A673 (cell line): ENCODE measurements at regions not wholly inside any gene's neighbourhood (a gene's known extent, or its start where the extent isn't known, plus 50 kb on each side); places are given as distances from the start of the nearest gene placed in this dataset.
A peak's percentile ranks its signal among the peaks of the same experiment; 100 is the strongest.

Experiments used
- BruUV-seq: library from RNA; stranded (reverse); fragments of 400-500 nt; replicated peaks from 2 replicates; lab custom pipeline; 2021; lab: Mats Ljungman, UMichigan
- CTCF ChIA-PET: fragments of 300-600 bp; sonication (Branson Sonifier 250); formaldehyde crosslinking; loops from one replicate; lab custom pipeline; 2022; ENCODE audit warnings: antibody characterized with exemption; lab: Charles Lee
- POLR2A ChIA-PET: fragments of 300-600 bp; sonication (Branson Sonifier 250); formaldehyde crosslinking; loops from one replicate; lab custom pipeline; 2022; ENCODE audit warnings: antibody characterized with exemption; ENCODE audit not compliant: low non-redundant PET; lab: Charles Lee
- DNase-seq: peaks from one replicate; pipeline ENCODE4 v3.0.0-alpha.2; 2015; ENCODE audit warnings: low spot score
- H3K27ac ChIP-seq: fragments of 200-600 bp; sonication (generic); 2 replicates; pipeline ENCODE4 v1.5.1; 2016; ENCODE audit warnings: mixed run types, low read depth, mild to moderate bottlenecking, mixed read lengths, antibody characterized with exemption, low read length; ENCODE audit not compliant: poor library complexity, severe bottlenecking
- H3K27me3 ChIP-seq: fragments of 200-600 bp; sonication (generic); replicated peaks from 2 replicates; pipeline ENCODE4 v1.6.1; 2017; ENCODE audit warnings: mixed run types, low read depth, mild to moderate bottlenecking, mixed read lengths, antibody characterized with exemption, low read length; ENCODE audit not compliant: insufficient read depth, poor library complexity
- H3K36me3 ChIP-seq: fragments of 200-600 bp; sonication (generic); 2 replicates; pipeline ENCODE4 v1.6.1; 2016; ENCODE audit warnings: mixed run types, mild to moderate bottlenecking, mixed read lengths, antibody characterized with exemption, low read length; ENCODE audit not compliant: insufficient read depth, poor library complexity, severe bottlenecking
- H3K4me1 ChIP-seq: fragments of 200-600 bp; sonication (generic); 2 replicates; pipeline ENCODE4 v1.6.1; 2017; ENCODE audit warnings: mixed run types, mild to moderate bottlenecking, mixed read lengths, antibody characterized with exemption, low read length; ENCODE audit not compliant: insufficient read depth, poor library complexity, severe bottlenecking
- H3K4me3 ChIP-seq: fragments of 200-600 bp; sonication (generic); 2 replicates; pipeline ENCODE4 v1.5.1; 2016; ENCODE audit warnings: low read depth, mixed run types, mild to moderate bottlenecking, mixed read lengths, low read length; ENCODE audit not compliant: poor library complexity, severe bottlenecking
- H3K9me3 ChIP-seq: fragments of 200-600 bp; sonication (generic); 2 replicates; pipeline ENCODE4 v1.6.1; 2016; ENCODE audit warnings: mixed run types, low read depth, mild to moderate bottlenecking, mixed read lengths, antibody characterized with exemption, low read length; ENCODE audit not compliant: poor library complexity, severe bottlenecking
- EZH2 ChIP-seq: fragments of 200-600 bp; sonication (generic); IDR thresholded peaks from 2 replicates; pipeline ENCODE4 v1.6.1; 2017; ENCODE audit warnings: borderline replicate concordance, low read depth, mild to moderate bottlenecking, mixed read lengths, antibody characterized with exemption, low read length; ENCODE audit not compliant: poor library complexity, severe bottlenecking
- intact Hi-C: fragments of 100-400 bp; cut with micrococcal nuclease; formaldehyde crosslinking; loops from one replicate; pipeline ENCODE4 v1.10.0; 2022; ENCODE audit not compliant: unreplicated experiment
- TF ChIP-seq, protein P1 (sequence below): fragments of 300-800, 200-600 bp; sonication (generic); conservative IDR thresholded peaks from 2 replicates; pipeline ENCODE4 v1.5.1; 2017; ENCODE audit warnings: low read depth, mild to moderate bottlenecking, antibody characterized with exemption, low read length, moderate library complexity, mixed read lengths

DNA sequence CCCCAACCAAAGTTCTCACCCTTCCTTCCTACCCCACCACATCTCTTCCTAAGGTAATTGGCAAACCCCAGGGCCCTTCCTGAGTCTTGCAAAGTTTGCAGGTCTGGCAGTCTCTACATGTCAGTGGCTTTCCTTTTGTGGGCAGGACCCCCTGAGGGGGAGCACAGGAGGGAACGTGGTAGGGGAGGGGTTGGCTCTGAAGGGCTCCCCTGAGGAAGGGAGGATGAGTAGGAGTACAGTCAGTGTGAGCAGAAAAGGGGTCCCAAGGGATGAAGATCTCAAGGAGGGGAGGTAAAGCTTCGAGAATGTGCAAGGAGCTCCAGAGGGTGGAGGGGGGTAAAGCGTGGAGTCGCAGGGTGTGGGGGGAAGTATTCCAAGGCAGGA lies 206.9 kb downstream of the RAB11FIP4 start:
- Histone ChIP-seq H3K36me3 (no peaks in the 10 kb centered on the region), H3K4me3 (no peak overlapping the region), H3K4me1 (no peaks in the 10 kb centered on the region), H3K27me3 (no peaks in the 10 kb centered on the region), H3K27ac (no peak overlapping the region), H3K9me3 (no peaks in the 10 kb centered on the region)
- intact Hi-C loops, result no loop called here
- TF ChIP-seq, protein P1, sequence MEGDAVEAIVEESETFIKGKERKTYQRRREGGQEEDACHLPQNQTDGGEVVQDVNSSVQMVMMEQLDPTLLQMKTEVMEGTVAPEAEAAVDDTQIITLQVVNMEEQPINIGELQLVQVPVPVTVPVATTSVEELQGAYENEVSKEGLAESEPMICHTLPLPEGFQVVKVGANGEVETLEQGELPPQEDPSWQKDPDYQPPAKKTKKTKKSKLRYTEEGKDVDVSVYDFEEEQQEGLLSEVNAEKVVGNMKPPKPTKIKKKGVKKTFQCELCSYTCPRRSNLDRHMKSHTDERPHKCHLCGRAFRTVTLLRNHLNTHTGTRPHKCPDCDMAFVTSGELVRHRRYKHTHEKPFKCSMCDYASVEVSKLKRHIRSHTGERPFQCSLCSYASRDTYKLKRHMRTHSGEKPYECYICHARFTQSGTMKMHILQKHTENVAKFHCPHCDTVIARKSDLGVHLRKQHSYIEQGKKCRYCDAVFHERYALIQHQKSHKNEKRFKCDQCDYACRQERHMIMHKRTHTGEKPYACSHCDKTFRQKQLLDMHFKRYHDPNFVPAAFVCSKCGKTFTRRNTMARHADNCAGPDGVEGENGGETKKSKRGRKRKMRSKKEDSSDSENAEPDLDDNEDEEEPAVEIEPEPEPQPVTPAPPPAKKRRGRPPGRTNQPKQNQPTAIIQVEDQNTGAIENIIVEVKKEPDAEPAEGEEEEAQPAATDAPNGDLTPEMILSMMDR, result no peak
- TF ChIP-seq EZH2, result no peak
- no TSS peak for BruUV-seq
- POLR2A ChIA-PET, result interaction anchor here (0.7 kb wide), 1 partner anchor 364 kb away, joined by 3 read pairs; no protein-coding TSS in a partner anchor
- no peak for DNase-seq
- CTCF ChIA-PET, result no interaction called here

DNA sequence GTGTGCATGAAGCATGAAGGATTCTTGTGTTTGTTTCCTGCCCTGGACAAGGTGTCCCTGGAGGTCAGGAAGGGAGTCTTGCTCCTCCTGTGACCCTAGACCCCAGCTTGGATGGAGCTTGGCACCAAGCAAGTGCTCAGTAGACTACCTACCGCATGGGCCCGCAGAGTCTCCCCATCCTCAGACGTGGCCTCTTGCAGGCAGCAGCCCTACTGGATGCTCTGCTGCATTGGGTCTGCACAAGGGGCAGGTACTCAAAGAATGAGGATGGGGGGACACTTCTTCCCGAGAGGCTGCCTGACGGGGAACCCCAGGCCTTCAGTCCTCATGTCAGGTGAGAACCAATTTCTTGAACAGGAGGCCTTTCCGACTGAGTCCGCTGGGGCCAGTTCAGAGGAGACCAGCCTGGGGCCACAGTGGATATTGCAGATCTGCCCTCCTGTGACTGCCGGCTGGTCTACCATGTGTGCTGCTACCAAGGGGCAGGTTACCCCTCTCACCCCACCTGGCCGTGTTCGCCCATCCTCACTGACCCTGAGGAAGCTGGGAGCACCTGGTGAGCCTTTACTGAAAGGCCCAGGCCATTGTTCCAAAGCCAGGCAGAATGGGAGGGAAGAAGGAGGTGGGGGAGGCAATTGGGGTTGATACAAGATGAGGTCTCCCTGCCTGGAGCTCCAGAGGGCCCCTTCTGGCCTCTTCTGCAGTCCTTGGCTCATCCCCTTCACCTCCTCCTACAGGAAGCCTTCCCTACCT lies 206.3 kb downstream of the RAB11FIP4 start:
- no TSS peak for BruUV-seq
- no peak for DNase-seq

DNA sequence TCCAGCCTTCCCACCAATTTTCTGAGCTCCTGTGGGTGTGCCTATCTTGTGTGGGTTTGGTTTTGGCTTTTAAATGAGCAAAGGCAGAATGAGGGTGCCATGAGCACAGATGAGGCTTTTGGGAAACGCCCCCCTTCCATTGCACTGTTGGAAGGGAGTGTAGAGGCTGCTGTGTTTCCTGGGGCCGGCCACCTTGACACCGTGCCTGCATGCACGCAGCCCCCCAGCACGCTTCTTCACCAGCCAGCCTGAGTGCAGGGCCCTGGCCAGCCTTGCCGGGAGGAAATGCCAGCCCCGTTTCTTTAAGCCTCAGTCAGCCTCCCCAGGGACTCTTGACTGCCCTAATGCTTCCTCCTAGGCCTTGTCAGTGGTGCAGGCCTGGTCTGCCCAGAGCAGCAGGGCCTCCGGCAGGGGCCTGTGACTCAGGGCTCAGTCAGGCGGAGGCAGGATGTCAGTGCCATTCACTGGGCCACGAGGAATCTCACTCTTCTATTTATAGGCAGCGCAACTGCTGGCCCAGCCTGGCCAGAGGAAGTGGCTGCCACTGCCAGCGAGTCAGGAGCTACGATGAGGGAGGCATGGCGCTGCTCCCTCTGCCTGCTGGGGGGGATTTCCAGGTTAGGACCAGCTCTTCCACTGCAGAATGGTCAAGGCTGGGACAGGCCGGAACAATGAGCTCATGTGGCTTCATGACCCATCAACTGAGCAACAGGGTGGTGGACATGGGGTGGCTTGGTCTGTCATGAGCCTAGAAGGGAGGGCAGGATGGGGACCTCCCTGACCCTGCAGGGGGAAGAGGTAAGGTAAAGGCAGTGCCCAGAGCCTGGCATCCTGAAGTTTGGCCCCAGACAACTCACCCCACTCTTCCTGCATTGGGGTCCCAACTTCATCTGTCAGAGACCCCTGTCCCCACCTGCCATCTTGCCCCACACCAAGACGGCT lies 205.2 kb downstream of the RAB11FIP4 start:
- no peak overlapping the region for H3K4me3 ChIP-seq
- POLR2A ChIA-PET, result no interaction called here
- BruUV-seq, result no TSS peak

More for the DNA sequence above, 206.3 kb downstream of the RAB11FIP4 start:
- H3K27me3 ChIP-seq, result no peaks in the 10 kb centered on the region
- H3K9me3 ChIP-seq, result no peaks in the 10 kb centered on the region
- H3K36me3 ChIP-seq, result no peaks in the 10 kb centered on the region
- TF ChIP-seq, protein P1, result no peak
- no peak for TF ChIP-seq EZH2
- intact Hi-C loops, result no loop called here
- H3K4me3 ChIP-seq, result no peak overlapping the region
- H3K4me1 ChIP-seq, result no peaks in the 10 kb centered on the region
- H3K27ac ChIP-seq, result no peak overlapping the region
- ChIA-PET CTCF (no interaction called here), POLR2A (no interaction called here)

More for the DNA sequence above, 205.2 kb downstream of the RAB11FIP4 start:
- H3K27me3 ChIP-seq, result no peaks in the 10 kb centered on the region
- intact Hi-C loops, result no loop called here
- H3K27ac ChIP-seq, result no peak overlapping the region
- no peaks in the 10 kb centered on the region for H3K9me3 ChIP-seq
- TF ChIP-seq EZH2, result no peak
- TF ChIP-seq, protein P1, result no peak
- no peaks in the 10 kb centered on the region for H3K4me1 ChIP-seq
- CTCF ChIA-PET, result no interaction called here
- DNase-seq, result peak; percentile 65
- no peaks in the 10 kb centered on the region for H3K36me3 ChIP-seq
